ACC112 (cell line): ENCODE measurements at regions not wholly inside any gene's neighbourhood (a gene's known extent, or its start where the extent isn't known, plus 50 kb on each side); places are given as distances from the start of the nearest gene placed in this dataset.

ENCODE experiments used
- H2AFZ ChIP-seq: fragments of 200-600 bp; sonication (generic); one replicate; pipeline ENCODE4 v1.6.0; 2017; ENCODE audit warnings: antibody characterized with exemption, low read length; ENCODE audit not compliant: unreplicated experiment
- H3K27ac ChIP-seq: fragments of 200-600 bp; sonication (generic); 2 replicates; pipeline ENCODE4 v1.5.1; 2014; ENCODE audit warnings: low read depth, mild to moderate bottlenecking, antibody characterized with exemption, low read length, moderate library complexity
- H3K27me3 ChIP-seq: fragments of 200-600 bp; sonication (generic); 2 replicates; pipeline ENCODE4 v1.6.1; 2014; ENCODE audit warnings: mild to moderate bottlenecking, antibody characterized with exemption, low read length, moderate library complexity, mixed read lengths; ENCODE audit not compliant: insufficient read depth
- H3K36me3 ChIP-seq: fragments of 200-600 bp; sonication (generic); 2 replicates; pipeline ENCODE4 v1.6.1; 2016; ENCODE audit warnings: mild to moderate bottlenecking, antibody characterized with exemption, low read length, moderate library complexity, mixed read lengths; ENCODE audit not compliant: insufficient read depth
- H3K4me1 ChIP-seq: fragments of 200-600 bp; sonication (generic); one replicate; pipeline ENCODE4 v1.6.1; 2016; ENCODE audit warnings: low read length, mixed read lengths; ENCODE audit not compliant: insufficient read depth, unreplicated experiment, control insufficient read depth
- H3K4me3 ChIP-seq: fragments of 200-600 bp; sonication (generic); 2 replicates; pipeline ENCODE4 v1.5.1; 2014; ENCODE audit warnings: mild to moderate bottlenecking, low read depth, low read length
- H3K79me2 ChIP-seq: fragments of 200-600 bp; sonication (generic); one replicate; pipeline ENCODE4 v1.6.0; 2016; ENCODE audit warnings: low read length; ENCODE audit not compliant: control insufficient read depth, unreplicated experiment, insufficient read depth

DNA sequence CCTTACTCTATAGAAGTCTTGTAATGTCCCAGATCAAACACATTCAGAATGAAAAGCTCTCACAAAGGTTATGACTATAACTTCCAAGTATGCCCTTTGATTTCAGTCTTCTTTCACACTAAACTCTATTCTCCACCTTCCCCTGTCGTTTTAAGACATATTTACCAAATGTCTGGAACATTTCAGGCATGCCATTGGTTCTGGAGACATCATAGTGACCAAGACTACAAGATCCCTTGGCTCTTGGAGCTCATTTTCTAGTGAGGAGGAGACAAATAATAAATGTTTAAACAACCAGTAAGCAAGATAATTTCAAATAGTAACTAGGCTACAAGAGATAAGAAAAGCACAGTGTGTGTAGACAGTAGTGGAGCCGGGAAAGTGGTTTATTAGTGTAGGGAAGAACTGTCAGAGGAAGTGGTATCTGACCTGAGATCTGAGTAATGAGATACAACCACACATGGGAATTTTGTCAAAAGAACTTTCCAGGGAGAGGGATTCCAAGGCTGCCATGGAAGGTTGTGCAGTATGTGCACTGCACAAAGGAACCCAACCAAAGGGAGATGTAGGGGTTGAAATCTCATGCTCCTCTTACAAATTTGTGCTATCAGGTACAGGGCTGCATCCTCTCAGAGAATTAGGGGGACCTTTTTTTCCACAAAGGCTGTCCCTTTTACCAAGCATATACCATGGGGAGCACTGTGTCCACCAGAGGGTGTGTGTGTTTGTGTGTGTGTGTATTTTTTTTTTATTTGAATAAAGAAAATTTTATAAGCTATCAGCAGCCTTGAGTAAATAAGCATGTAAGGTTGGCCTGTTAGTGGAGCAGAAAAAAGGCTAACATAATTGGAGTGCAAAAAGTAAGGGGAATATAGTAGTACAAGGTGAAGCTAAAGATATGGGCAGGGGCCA is 1279.1 kb upstream of the WWC1 start:
- H3K36me3 ChIP-seq: no peaks in the 10 kb centered on the region

GRCh38 chr5:167014401-167015056 is 1276.9 kb upstream of the WWC1 start:
- Histone ChIP-seq H3K79me2 (no peaks in the 10 kb centered on the region), H3K4me3 (no peak overlapping the region), H2AFZ (no peak overlapping the region), H3K27ac (no peak overlapping the region), H3K4me1 (no peaks in the 10 kb centered on the region), H3K27me3 (no peaks in the 10 kb centered on the region), H3K36me3 (no peaks in the 10 kb centered on the region)

More for the DNA sequence above, 1279.1 kb upstream of the WWC1 start:
- H3K27me3 ChIP-seq: no peaks in the 10 kb centered on the region
- no peaks in the 10 kb centered on the region for H3K79me2 ChIP-seq
- H3K27ac ChIP-seq: no peak overlapping the region
- no peaks in the 10 kb centered on the region for H3K4me1 ChIP-seq
- no peak overlapping the region for H2AFZ ChIP-seq
- no peak overlapping the region for H3K4me3 ChIP-seq

GRCh38 chr5:167020418-167020817 is 1271.0 kb upstream of the WWC1 start:
- no peaks in the 10 kb centered on the region for H3K36me3 ChIP-seq
- no peaks in the 10 kb centered on the region for H3K4me1 ChIP-seq

DNA sequence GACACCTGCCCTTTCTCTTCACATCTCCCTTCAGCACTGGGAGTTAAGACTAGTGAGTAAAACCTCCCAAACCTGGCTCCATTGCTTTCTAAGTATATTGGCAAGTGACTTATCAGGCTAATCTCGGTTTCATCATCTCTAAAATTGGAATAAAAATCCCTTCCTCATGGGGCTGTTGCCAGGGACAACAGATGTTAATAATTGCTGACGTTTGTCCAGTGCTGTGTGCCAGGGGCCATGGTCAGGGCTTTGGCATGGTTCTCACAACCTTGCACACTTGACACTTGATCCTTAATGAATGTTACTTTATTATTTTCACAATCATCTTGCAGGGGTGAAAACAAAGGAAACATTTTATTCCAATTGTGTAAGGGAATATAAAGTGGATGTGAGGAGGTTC is 1262.0 kb upstream of the WWC1 start:
- H3K4me3 ChIP-seq: no peak overlapping the region
- no peaks in the 10 kb centered on the region for H3K27me3 ChIP-seq
- no peaks in the 10 kb centered on the region for H3K36me3 ChIP-seq
- H3K27ac ChIP-seq: no peak overlapping the region
- H3K79me2 ChIP-seq: no peaks in the 10 kb centered on the region
- H3K4me1 ChIP-seq: no peaks in the 10 kb centered on the region
- no peak overlapping the region for H2AFZ ChIP-seq

More at GRCh38 chr5:167020418-167020817, 1271.0 kb upstream of the WWC1 start:
- H2AFZ ChIP-seq: no peak overlapping the region
- no peak overlapping the region for H3K27ac ChIP-seq
- H3K79me2 ChIP-seq: no peaks in the 10 kb centered on the region
- H3K4me3 ChIP-seq: no peak overlapping the region
- H3K27me3 ChIP-seq: no peaks in the 10 kb centered on the region

DNA sequence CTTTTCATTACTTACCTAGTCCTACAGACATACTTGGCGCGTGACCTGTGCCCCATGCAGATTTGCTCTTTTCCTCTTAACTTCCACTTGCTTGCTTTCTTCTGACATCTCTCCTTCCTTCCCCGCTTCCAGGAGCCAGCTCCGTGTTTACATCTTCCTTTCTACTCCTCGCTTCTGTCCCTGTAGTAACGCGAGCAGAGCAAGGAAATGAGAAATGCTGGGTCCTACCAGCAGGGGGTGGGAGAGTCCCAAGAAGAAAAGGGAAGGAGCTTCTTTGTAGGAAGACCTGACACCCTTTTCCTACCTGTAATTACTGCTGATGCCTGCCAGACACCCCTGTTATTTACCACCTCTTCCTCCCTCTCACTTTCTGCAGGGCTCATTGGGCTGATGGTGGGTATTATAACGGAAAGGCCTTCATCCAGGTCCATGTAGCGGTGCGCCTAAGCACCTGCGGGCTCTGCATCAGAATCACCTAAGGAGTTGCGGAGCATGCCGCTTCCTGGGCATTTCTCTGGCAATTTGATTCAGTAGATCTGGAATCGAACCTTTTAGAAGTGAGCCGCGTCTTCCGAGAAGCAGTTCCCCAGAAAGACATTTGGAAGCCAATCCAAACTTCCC is 1260.8 kb upstream of the WWC1 start:
- Histone ChIP-seq H3K27me3 (no peaks in the 10 kb centered on the region), H3K4me3 (no peak overlapping the region), H3K4me1 (no peaks in the 10 kb centered on the region), H2AFZ (no peak overlapping the region), H3K27ac (no peak overlapping the region), H3K36me3 (no peaks in the 10 kb centered on the region), H3K79me2 (no peaks in the 10 kb centered on the region)

- no peaks in the 10 kb centered on the region for H3K79me2 ChIP-seq
- H3K4me1 ChIP-seq: no peaks in the 10 kb centered on the region
- H3K27me3 ChIP-seq: no peaks in the 10 kb centered on the region
- no peak overlapping the region for H2AFZ ChIP-seq
- no peak overlapping the region for H3K4me3 ChIP-seq
- H3K27ac ChIP-seq: no peak overlapping the region
- H3K36me3 ChIP-seq: no peaks in the 10 kb centered on the region
Observed at GRCh38 chr5:167036585-167036984, 1254.9 kb upstream of the WWC1 start.

DNA sequence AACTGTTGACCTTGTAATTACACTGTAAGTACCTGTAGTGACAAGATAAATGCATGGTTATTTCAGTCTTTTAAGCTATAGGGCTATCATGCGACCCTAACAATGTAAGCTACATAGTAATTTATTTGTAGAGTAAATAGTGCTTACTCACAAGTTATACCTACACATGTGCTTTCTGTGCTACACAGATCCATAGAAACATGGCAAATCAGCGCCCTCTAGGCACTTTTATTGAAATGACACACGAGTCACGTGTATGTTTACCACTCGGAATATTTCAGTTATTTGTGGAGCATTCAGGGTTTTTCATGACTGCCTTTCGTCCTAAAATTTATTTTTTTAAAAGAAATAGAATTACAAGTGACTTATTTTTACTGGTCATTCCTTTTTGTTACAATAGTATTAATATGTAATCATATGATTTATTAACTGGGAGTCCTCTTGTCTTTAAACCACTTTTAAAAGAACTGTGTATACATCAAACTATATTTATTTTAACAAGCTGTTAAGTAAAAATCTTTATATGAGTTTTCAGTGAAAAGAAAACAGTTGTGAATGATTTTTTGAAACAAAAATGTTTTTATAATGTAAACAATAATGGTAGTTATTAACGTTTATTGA is 1242.3 kb upstream of the WWC1 start:
- no peak overlapping the region for H3K4me3 ChIP-seq
- H3K27me3 ChIP-seq: no peaks in the 10 kb centered on the region
- no peak overlapping the region for H2AFZ ChIP-seq
- H3K27ac ChIP-seq: no peak overlapping the region
- H3K36me3 ChIP-seq: no peaks in the 10 kb centered on the region
- H3K4me1 ChIP-seq: no peaks in the 10 kb centered on the region
- H3K79me2 ChIP-seq: no peaks in the 10 kb centered on the region

DNA sequence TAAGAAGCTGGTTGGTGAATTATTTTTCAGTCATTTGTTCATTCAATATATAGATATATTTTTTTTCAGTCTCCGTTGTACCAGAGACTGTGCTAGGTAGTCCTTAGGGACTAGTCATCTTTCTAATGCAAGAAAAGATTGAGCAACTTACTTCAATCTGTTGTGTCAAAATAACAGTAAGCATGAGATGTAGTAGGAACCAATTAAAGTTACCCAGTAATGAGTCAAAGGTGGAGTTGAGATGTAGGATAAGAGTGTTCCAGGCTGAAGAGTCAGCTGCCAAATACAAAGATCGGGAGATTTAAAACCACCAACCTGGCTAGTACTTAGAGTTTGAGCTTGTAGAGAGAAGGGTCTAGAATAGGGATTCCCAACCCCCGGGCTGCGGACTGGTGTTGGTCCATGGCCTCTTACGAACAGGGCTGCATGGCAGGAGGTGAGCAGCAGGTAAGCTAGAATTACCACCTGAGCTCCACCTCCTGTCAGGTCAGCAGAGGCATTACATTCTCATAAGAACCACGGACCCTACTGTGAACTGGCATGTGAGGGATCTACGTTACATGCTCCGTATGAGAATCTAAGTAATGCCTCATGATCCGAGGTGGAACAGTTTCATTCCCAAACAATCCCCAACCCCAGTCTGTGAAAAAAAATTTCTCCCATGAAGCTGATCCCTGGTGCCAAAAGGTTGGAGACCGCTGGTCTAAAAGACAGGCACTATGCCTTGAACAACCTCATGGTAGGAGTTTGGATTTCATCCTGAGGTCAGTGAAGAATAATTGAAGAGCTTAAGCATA is 1241.5 kb upstream of the WWC1 start:
- H3K27ac ChIP-seq: no peak overlapping the region
- no peak overlapping the region for H2AFZ ChIP-seq
- no peaks in the 10 kb centered on the region for H3K4me1 ChIP-seq
- H3K36me3 ChIP-seq: no peaks in the 10 kb centered on the region
- no peaks in the 10 kb centered on the region for H3K79me2 ChIP-seq
- no peaks in the 10 kb centered on the region for H3K27me3 ChIP-seq
- H3K4me3 ChIP-seq: no peak overlapping the region

DNA sequence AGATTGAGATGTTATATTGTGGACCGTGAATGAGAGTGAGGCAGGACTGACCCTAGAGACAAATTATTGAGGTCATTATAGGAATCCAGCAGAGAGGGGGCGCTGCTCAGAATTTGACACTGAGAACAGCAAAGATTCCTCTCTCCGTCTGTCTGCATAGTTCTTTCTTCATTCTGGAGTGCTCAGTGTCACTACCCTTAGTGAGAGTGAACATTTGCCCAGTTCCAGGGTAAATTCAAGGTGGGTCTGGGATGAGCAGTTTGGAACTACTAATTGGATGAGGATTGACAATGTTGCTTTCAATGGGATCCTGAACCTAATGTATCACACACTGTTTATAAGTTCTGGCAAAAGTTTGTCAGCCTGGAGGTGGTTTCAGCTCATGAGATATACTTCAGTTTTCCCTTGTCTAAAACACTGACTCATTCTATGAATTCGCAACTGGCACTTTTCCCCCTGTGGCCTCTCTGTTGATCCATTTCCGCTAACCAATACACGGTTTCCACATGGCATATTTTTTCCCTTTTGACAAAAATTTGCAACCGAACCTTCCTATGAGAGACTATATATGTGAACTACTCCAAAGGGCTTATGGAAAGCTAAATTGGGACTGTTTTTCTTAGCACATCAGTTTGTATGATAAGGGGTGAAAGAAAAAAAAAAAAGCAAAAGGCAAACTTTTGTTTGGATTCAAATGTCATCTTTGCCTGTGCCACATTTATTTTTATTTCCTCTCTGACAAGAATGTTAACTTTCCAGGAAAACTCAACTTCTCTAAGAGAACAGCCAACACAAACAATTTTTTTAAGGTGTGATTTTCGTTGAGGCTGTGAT is 1240.7 kb upstream of the WWC1 start:
- Histone ChIP-seq H3K79me2 (no peaks in the 10 kb centered on the region), H3K27me3 (no peaks in the 10 kb centered on the region), H3K27ac (no peak overlapping the region), H3K4me3 (no peak overlapping the region), H3K4me1 (no peaks in the 10 kb centered on the region), H2AFZ (no peak overlapping the region), H3K36me3 (no peaks in the 10 kb centered on the region)
